ENCODE measurements at regions not wholly inside any gene's neighbourhood (a gene's known extent, or its start where the extent isn't known, plus 50 kb on each side); places are given as distances from the start of the nearest gene placed in this dataset.

DNA sequence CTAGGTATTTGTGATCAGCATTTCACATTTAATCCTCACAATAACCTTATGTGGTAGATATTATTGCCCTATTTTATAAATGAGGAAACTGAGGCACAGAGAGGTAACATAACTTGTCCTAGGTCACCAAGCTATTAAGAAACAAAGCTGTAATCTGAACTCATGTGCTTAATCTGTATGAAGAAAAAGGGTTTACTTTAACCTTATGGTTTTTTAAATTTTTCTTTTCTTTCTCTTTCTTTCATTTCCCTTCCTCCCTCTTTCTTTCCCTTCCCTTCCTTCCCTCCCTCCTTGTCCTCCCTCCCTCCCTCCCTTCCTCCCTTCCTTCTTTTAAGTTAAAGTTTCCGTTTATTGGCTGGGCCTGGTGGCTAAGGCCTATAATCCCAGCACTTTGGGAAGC lies 105.2 kb upstream of the AMZ2 start:
- TF ChIP-seq POLR2A (IDR thresholded peaks at IDR 0.05) = no peak
- TF ChIP-seq, protein P1, sequence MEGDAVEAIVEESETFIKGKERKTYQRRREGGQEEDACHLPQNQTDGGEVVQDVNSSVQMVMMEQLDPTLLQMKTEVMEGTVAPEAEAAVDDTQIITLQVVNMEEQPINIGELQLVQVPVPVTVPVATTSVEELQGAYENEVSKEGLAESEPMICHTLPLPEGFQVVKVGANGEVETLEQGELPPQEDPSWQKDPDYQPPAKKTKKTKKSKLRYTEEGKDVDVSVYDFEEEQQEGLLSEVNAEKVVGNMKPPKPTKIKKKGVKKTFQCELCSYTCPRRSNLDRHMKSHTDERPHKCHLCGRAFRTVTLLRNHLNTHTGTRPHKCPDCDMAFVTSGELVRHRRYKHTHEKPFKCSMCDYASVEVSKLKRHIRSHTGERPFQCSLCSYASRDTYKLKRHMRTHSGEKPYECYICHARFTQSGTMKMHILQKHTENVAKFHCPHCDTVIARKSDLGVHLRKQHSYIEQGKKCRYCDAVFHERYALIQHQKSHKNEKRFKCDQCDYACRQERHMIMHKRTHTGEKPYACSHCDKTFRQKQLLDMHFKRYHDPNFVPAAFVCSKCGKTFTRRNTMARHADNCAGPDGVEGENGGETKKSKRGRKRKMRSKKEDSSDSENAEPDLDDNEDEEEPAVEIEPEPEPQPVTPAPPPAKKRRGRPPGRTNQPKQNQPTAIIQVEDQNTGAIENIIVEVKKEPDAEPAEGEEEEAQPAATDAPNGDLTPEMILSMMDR (IDR thresholded peaks at IDR 0.05 in 8 of 11, conservative IDR thresholded peaks at IDR 0.05 in 3 of 11) = no peak
- no peak for TF ChIP-seq POLR2AphosphoS5 (IDR thresholded peaks at IDR 0.05)

All from spleen (tissue), 7 donors.